ENCODE measurements at regions not wholly inside any gene's neighbourhood (a gene's known extent, or its start where the extent isn't known, plus 50 kb on each side); places are given as distances from the start of the nearest gene placed in this dataset.

- TF ChIP-seq CTCF (conservative IDR thresholded peaks at IDR 0.05; ENCODE audit: low read depth, low read length) = no peak
- H3K4me3 ChIP-seq (ENCODE audit: low read length) = no peak overlapping the region
- DNase-seq (ENCODE audit: low read depth) = no peak
These were observed 160.6 kb upstream of the PLCXD3 start for GRCh38 chr5:41670854-41671479.

GRCh38 chr5:41670216-41670615, 159.8 kb upstream of the PLCXD3 start:
- no peak overlapping the region for H3K4me3 ChIP-seq (ENCODE audit: low read length)
- no peak for TF ChIP-seq CTCF (conservative IDR thresholded peaks at IDR 0.05; ENCODE audit: low read depth, low read length)
- no peak for DNase-seq (ENCODE audit: low read depth)

GRCh38 chr5:41661254-41661653, 150.9 kb upstream of the PLCXD3 start:
- no peak for TF ChIP-seq CTCF (conservative IDR thresholded peaks at IDR 0.05; ENCODE audit: low read depth, low read length)
- no peak overlapping the region for H3K4me3 ChIP-seq (ENCODE audit: low read length)
- DNase-seq (ENCODE audit: low read depth) = no peak

GRCh38 chr5:41656597-41656996, 146.2 kb upstream of the PLCXD3 start:
- no peak overlapping the region for H3K4me3 ChIP-seq (ENCODE audit: low read length)
- TF ChIP-seq CTCF (conservative IDR thresholded peaks at IDR 0.05; ENCODE audit: low read depth, low read length) = no peak
- no peak for DNase-seq (ENCODE audit: low read depth)

GRCh38 chr5:41650131-41650530, 139.7 kb upstream of the PLCXD3 start:
- no peak for DNase-seq (ENCODE audit: low read depth)
- H3K4me3 ChIP-seq (ENCODE audit: low read length) = no peak overlapping the region
- no peak for TF ChIP-seq CTCF (conservative IDR thresholded peaks at IDR 0.05; ENCODE audit: low read depth, low read length)

GRCh38 chr5:41649659-41650058, 139.3 kb upstream of the PLCXD3 start:
- no peak overlapping the region for H3K4me3 ChIP-seq (ENCODE audit: low read length)
- DNase-seq (ENCODE audit: low read depth) = no peak
- TF ChIP-seq CTCF (conservative IDR thresholded peaks at IDR 0.05; ENCODE audit: low read depth, low read length) = no peak

- H3K4me3 ChIP-seq (ENCODE audit: low read length) = no peak overlapping the region
- TF ChIP-seq CTCF (conservative IDR thresholded peaks at IDR 0.05; ENCODE audit: low read depth, low read length) = no peak
- no peak for DNase-seq (ENCODE audit: low read depth)
These were observed 138.6 kb upstream of the PLCXD3 start for GRCh38 chr5:41648996-41649395.
